Caco-2 (cell line): ENCODE measurements at regions not wholly inside any gene's neighbourhood (a gene's known extent, or its start where the extent isn't known, plus 50 kb on each side); places are given as distances from the start of the nearest gene placed in this dataset.

Experiments used
- BruUV-seq: library from RNA; stranded (reverse); fragments of 400-500 nt; replicated peaks from 2 replicates; lab custom pipeline; 2021; lab: Mats Ljungman, UMichigan
- CTCF ChIA-PET: fragments of 300-600 bp; sonication (Branson Sonifier 250); formaldehyde crosslinking; loops from one replicate; lab custom pipeline; 2022; ENCODE audit warnings: antibody characterized with exemption; lab: Charles Lee
- POLR2A ChIA-PET: fragments of 300-600 bp; sonication (Branson Sonifier 250); formaldehyde crosslinking; loops from one replicate; lab custom pipeline; 2022; ENCODE audit warnings: antibody characterized with exemption; lab: Charles Lee
- DNase-seq, 2 experiments: peaks; one replicate each; pipeline versions ENCODE4 v3.0.0 to v3.0.0-alpha.2; 2020 to 2022
- H3K27me3 ChIP-seq: replicated peaks from 2 replicates; pipeline ENCODE4 v1.6.0; 2011; ENCODE audit warnings: low read length; ENCODE audit not compliant: control insufficient read depth, insufficient read depth
- H3K36me3 ChIP-seq: 2 replicates; pipeline ENCODE4 v1.5.1; 2011; ENCODE audit warnings: low read length; ENCODE audit not compliant: control insufficient read depth, insufficient read depth
- H3K4me1 ChIP-seq: fragments of 250-450 bp; sonication (Bioruptor Pico); 2 replicates; pipeline ENCODE4 v1.5.1; 2020; ENCODE audit warnings: mild to moderate bottlenecking
- H3K4me3 ChIP-seq: 2 replicates; pipeline ENCODE4 v1.5.1; 2011; ENCODE audit warnings: low read depth, mild to moderate bottlenecking, control low read depth, low read length
- H3K9me3 ChIP-seq: fragments of 250-450 bp; sonication (Bioruptor Pico); 2 replicates; pipeline ENCODE4 v1.5.1; 2020; ENCODE audit warnings: mild to moderate bottlenecking, moderate library complexity
- H3K27ac Mint-ChIP-seq: one replicate; pipeline ENCODE4 v1.8.0; 2022; ENCODE audit warnings: mixed read lengths; ENCODE audit not compliant: unreplicated experiment
- H3K27me3 Mint-ChIP-seq: one replicate; pipeline ENCODE4 v1.8.0; 2022; ENCODE audit warnings: mixed read lengths; ENCODE audit not compliant: insufficient read depth, unreplicated experiment
- H3K36me3 Mint-ChIP-seq: one replicate; pipeline ENCODE4 v1.8.0; 2022; ENCODE audit warnings: mild to moderate bottlenecking, mixed read lengths; ENCODE audit not compliant: insufficient read depth, unreplicated experiment
- H3K4me1 Mint-ChIP-seq: one replicate; pipeline ENCODE4 v1.8.0; 2022; ENCODE audit warnings: low read depth, mixed read lengths; ENCODE audit not compliant: unreplicated experiment
- H3K4me3 Mint-ChIP-seq: one replicate; pipeline ENCODE4 v1.8.0; 2022; ENCODE audit warnings: mild to moderate bottlenecking, moderate library complexity, mixed read lengths; ENCODE audit not compliant: unreplicated experiment
- H3K9me3 Mint-ChIP-seq: one replicate; pipeline ENCODE4 v1.8.0; 2022; ENCODE audit warnings: mixed read lengths; ENCODE audit not compliant: unreplicated experiment
- CTCF ChIP-seq, 2 experiments: fragments of 200-600 bp in 1 of 2; IDR thresholded peaks; 1 replicate in 1 of 2; 2 replicates in 1 of 2; pipeline versions ENCODE4 v1.5.1 to v1.8.0; 2011 to 2022; ENCODE audit warnings: antibody characterized with exemption in 1 of 2, control low read depth in 1 of 2, inconsistent platforms in 1 of 2, low read depth in 1 of 2, low read length in 1 of 2, mild to moderate bottlenecking in 1 of 2, moderate library complexity in 1 of 2; ENCODE audit not compliant: insufficient read depth in 1 of 2, severe bottlenecking in 1 of 2, unreplicated experiment in 1 of 2
- intact Hi-C: fragments of 100-400 bp; cut with micrococcal nuclease; formaldehyde crosslinking; loops from one replicate; pipeline ENCODE4 v1.10.0; 2022; ENCODE audit not compliant: unreplicated experiment

DNA sequence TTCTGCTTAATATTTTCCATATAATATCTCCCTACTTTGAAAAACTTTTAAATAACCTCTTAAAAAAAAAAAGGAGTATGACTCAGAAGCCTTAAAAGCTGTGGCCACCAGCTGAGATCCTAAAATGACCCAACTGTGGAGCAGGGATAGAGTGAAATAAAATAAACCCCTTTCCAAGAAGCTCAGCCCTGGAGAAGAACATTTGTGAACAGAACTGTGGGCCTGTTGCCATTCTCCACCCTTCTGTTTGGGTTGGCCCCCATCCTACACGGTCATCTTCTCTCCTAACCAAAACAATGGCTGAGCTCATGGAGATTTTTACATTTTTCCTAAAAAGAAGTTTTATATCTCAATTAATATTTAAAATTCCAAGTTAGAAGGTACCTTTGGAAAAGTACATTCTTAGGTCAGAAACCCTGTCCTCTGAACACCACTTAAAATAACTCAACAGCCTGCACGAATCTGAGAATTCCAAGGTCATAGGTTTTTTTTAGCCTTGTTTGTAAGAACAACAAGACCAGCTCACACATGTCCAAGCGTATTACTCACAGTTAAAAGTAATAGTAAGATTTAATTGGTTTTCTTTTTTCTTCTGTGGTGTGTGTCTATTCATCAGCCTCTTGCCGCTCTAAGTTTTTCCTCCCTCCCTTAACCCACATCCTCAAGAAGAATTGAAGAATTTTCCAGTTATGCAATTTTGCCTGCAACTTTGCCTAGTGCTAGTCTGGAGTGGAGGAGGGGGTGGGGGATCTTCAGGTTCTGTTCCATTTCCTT lies 107.7 kb upstream of the ERRFI1 start:
- TF ChIP-seq CTCF (IDR thresholded peaks at IDR 0.05; ENCODE audit: insufficient read depth in 1 of 2, low read depth in 1 of 2, low read length in 1 of 2, severe bottlenecking in 1 of 2, unreplicated experiment in 1 of 2), result no peak
- ChIA-PET POLR2A (no interaction called here), CTCF (interaction anchor here (0.8 kb wide), 1 partner anchor 12 kb away, joined by 3 read pairs; no protein-coding TSS in a partner anchor)
- no peak overlapping the region for H3K4me3 Mint-ChIP-seq
- H3K36me3 Mint-ChIP-seq, result no peaks in the 10 kb centered on the region
- H3K4me1 Mint-ChIP-seq, result no peaks in the 10 kb centered on the region
- no peaks in the 10 kb centered on the region for H3K36me3 ChIP-seq
- H3K4me1 ChIP-seq, result peaks cover 5% of the 10 kb centered on the region; the same call in 1 of the 2 replicates
- H3K27ac Mint-ChIP-seq, result no peak overlapping the region
- BruUV-seq, result no TSS peak
- DNase-seq, result no peak
- H3K4me3 ChIP-seq, result no peak overlapping the region
- no peaks in the 10 kb centered on the region for H3K9me3 Mint-ChIP-seq
- no peaks in the 10 kb centered on the region for H3K27me3 ChIP-seq
- H3K9me3 ChIP-seq, result no peaks in the 10 kb centered on the region
- intact Hi-C loops, result no loop called here
- H3K27me3 Mint-ChIP-seq, result no peaks in the 10 kb centered on the region

GRCh38 chr1:8133190-8133589 lies 107.1 kb upstream of the ERRFI1 start:
- Mint-ChIP-seq H3K27ac (no peak overlapping the region), H3K27me3 (no peaks in the 10 kb centered on the region), H3K4me3 (no peak overlapping the region), H3K4me1 (no peaks in the 10 kb centered on the region), H3K9me3 (no peaks in the 10 kb centered on the region), H3K36me3 (no peaks in the 10 kb centered on the region)
- no peak for DNase-seq
- no peaks in the 10 kb centered on the region for H3K9me3 ChIP-seq
- no peaks in the 10 kb centered on the region for H3K27me3 ChIP-seq
- POLR2A ChIA-PET, result no interaction called here
- CTCF ChIA-PET, result interaction anchor here (0.8 kb wide), 1 partner anchor 12 kb away, joined by 3 read pairs; no protein-coding TSS in a partner anchor
- TF ChIP-seq CTCF (IDR thresholded peaks at IDR 0.05; ENCODE audit: insufficient read depth in 1 of 2, low read depth in 1 of 2, low read length in 1 of 2, severe bottlenecking in 1 of 2, unreplicated experiment in 1 of 2), result no peak
- peaks cover 5% of the 10 kb centered on the region; the same call in 1 of the 2 replicates for H3K4me1 ChIP-seq
- intact Hi-C loops, result no loop called here
- no TSS peak for BruUV-seq
- no peaks in the 10 kb centered on the region for H3K36me3 ChIP-seq
- H3K4me3 ChIP-seq, result no peak overlapping the region

DNA sequence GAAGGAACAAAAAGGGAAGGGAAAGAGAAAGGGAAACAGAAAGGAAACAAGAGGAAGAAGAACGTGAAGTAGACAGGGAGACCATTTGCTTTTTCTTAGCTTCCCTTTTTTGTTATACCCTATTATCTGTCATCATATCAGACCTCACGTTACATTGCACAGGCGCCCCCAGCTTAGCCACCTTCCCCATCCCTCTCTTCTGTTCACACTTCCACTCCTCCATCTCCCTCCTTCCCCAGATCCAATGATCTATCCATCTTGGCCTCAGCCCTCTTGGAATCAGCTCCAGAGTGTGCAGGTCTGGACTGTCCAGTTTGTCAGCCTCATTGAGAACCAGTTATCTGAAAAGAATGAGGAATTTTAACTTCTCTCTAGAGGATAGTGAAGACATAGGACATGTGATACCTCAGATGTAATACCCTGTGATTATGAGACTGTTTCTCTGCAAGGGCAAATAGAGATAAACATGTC lies 101.1 kb upstream of the ERRFI1 start:
- intact Hi-C loops, result no loop called here
- POLR2A ChIA-PET, result no interaction called here

More for the DNA sequence above, 101.1 kb upstream of the ERRFI1 start:
- H3K4me1 Mint-ChIP-seq, result peaks cover 13% of the 10 kb centered on the region
- no peak for TF ChIP-seq CTCF (IDR thresholded peaks at IDR 0.05; ENCODE audit: insufficient read depth in 1 of 2, low read depth in 1 of 2, low read length in 1 of 2, severe bottlenecking in 1 of 2, unreplicated experiment in 1 of 2)
- H3K36me3 Mint-ChIP-seq, result peaks cover 11% of the 10 kb centered on the region
- Histone ChIP-seq H3K27me3 (no peaks in the 10 kb centered on the region), H3K36me3 (no peaks in the 10 kb centered on the region), H3K4me1 (peaks cover 10% of the 10 kb centered on the region), H3K4me3 (no peak overlapping the region), H3K9me3 (0 out of 2 replicates have a peak, but pooled peaks cover 6% of the 10 kb centered on the region)
- no TSS peak for BruUV-seq
- DNase-seq, result peak in 1 of 2 experiments; percentile 17
- H3K4me3 Mint-ChIP-seq, result no peak overlapping the region
- H3K27me3 Mint-ChIP-seq, result no peaks in the 10 kb centered on the region
- H3K27ac Mint-ChIP-seq, result no peak overlapping the region
- peaks cover 12% of the 10 kb centered on the region for H3K9me3 Mint-ChIP-seq
- CTCF ChIA-PET, result no interaction called here
